ENCODE measurements at regions not wholly inside any gene's neighbourhood (a gene's known extent, or its start where the extent isn't known, plus 50 kb on each side); places are given as distances from the start of the nearest gene placed in this dataset.
"Not testable (repeated sequence)": the region's sequence is repeated elsewhere in the genome, so short reads cannot be mapped to it uniquely, and the experiment has no call there.

GRCh38 chr16:16930309-16931000 is 540.3 kb downstream of the XYLT1 start:
- no peaks in the 10 kb centered on the region for H3K36me3 ChIP-seq (ENCODE audit: low read length)
- H3K4me3 ChIP-seq (ENCODE audit: insufficient read depth, low read length, poor library complexity, severe bottlenecking) = no peak overlapping the region
- no peaks in the 10 kb centered on the region for H3K9me3 ChIP-seq (ENCODE audit: insufficient read depth, low read length)
- no peaks in the 10 kb centered on the region for H3F3A ChIP-seq (ENCODE audit: insufficient read depth)
- H2AFZ ChIP-seq (ENCODE audit: low read depth, low read length, severe bottlenecking) = no peak overlapping the region
- no peaks in the 10 kb centered on the region for H3K79me2 ChIP-seq (ENCODE audit: insufficient read depth, low read length)
- no peak overlapping the region for H3K4me2 ChIP-seq (ENCODE audit: low read depth, low read length, poor library complexity, severe bottlenecking)
- no peak overlapping the region for H3K27ac ChIP-seq (ENCODE audit: low read depth, low read length)
- no peak for TF ChIP-seq EZH2phosphoT487 (conservative IDR thresholded peaks at IDR 0.05; ENCODE audit: low read length)
- no peak for TF ChIP-seq CTCF (IDR thresholded peaks at IDR 0.05; ENCODE audit: insufficient read depth, low read length, poor library complexity, severe bottlenecking)
- H3K27me3 ChIP-seq (ENCODE audit: low read length) = no peaks in the 10 kb centered on the region
- no peak overlapping the region for H3K9ac ChIP-seq (ENCODE audit: low read length)
- H4K20me1 ChIP-seq (ENCODE audit: low read depth, low read length) = no peaks in the 10 kb centered on the region
- no peaks in the 10 kb centered on the region for H3K9me2 ChIP-seq (replicated peaks; ENCODE audit: insufficient read depth, low read length)

GRCh38 chr16:16933861-16934260 is 536.9 kb downstream of the XYLT1 start:
- no peak for TF ChIP-seq EZH2phosphoT487 (conservative IDR thresholded peaks at IDR 0.05; ENCODE audit: low read length)
- no peak for TF ChIP-seq CTCF (IDR thresholded peaks at IDR 0.05; ENCODE audit: insufficient read depth, low read length, poor library complexity, severe bottlenecking)
- no peak overlapping the region for H2AFZ ChIP-seq (ENCODE audit: low read depth, low read length, severe bottlenecking)
- no peak overlapping the region for H3K4me2 ChIP-seq (ENCODE audit: low read depth, low read length, poor library complexity, severe bottlenecking)

GRCh38 chr16:16934660-16935059 is 536.1 kb downstream of the XYLT1 start:
- H3K79me2 ChIP-seq (ENCODE audit: insufficient read depth, low read length) = no peaks in the 10 kb centered on the region
- H3K4me2 ChIP-seq (ENCODE audit: low read depth, low read length, poor library complexity, severe bottlenecking) = no peak overlapping the region
- H4K20me1 ChIP-seq (ENCODE audit: low read depth, low read length) = no peaks in the 10 kb centered on the region
- H3K27me3 ChIP-seq (ENCODE audit: low read length) = no peaks in the 10 kb centered on the region
- no peaks in the 10 kb centered on the region for H3K9me2 ChIP-seq (replicated peaks; ENCODE audit: insufficient read depth, low read length)
- H3K27ac ChIP-seq (ENCODE audit: low read depth, low read length) = no peak overlapping the region
- no peaks in the 10 kb centered on the region for H3K9me3 ChIP-seq (ENCODE audit: insufficient read depth, low read length)
- no peaks in the 10 kb centered on the region for H3K36me3 ChIP-seq (ENCODE audit: low read length)
- H3K4me3 ChIP-seq (ENCODE audit: insufficient read depth, low read length, poor library complexity, severe bottlenecking) = no peak overlapping the region
- no peak overlapping the region for H3K9ac ChIP-seq (ENCODE audit: low read length)
- TF ChIP-seq CTCF (IDR thresholded peaks at IDR 0.05; ENCODE audit: insufficient read depth, low read length, poor library complexity, severe bottlenecking) = no peak
- no peak for TF ChIP-seq EZH2phosphoT487 (conservative IDR thresholded peaks at IDR 0.05; ENCODE audit: low read length)
- no peak overlapping the region for H2AFZ ChIP-seq (ENCODE audit: low read depth, low read length, severe bottlenecking)
- no peaks in the 10 kb centered on the region for H3F3A ChIP-seq (ENCODE audit: insufficient read depth)

More at GRCh38 chr16:16933861-16934260, 536.9 kb downstream of the XYLT1 start:
- Histone ChIP-seq H3K27ac (ENCODE audit: low read depth, low read length) (no peak overlapping the region), H3K36me3 (ENCODE audit: low read length) (no peaks in the 10 kb centered on the region), H3K9ac (ENCODE audit: low read length) (no peak overlapping the region), H3K27me3 (ENCODE audit: low read length) (no peaks in the 10 kb centered on the region), H3F3A (ENCODE audit: insufficient read depth) (no peaks in the 10 kb centered on the region), H3K9me3 (ENCODE audit: insufficient read depth, low read length) (no peaks in the 10 kb centered on the region), H3K9me2 (replicated peaks; ENCODE audit: insufficient read depth, low read length) (no peaks in the 10 kb centered on the region), H3K4me3 (ENCODE audit: insufficient read depth, low read length, poor library complexity, severe bottlenecking) (no peak overlapping the region), H4K20me1 (ENCODE audit: low read depth, low read length) (no peaks in the 10 kb centered on the region), H3K79me2 (ENCODE audit: insufficient read depth, low read length) (no peaks in the 10 kb centered on the region)

- not testable (repeated sequence) for H3K9ac ChIP-seq (ENCODE audit: low read length); H3K27ac ChIP-seq (ENCODE audit: low read depth, low read length); H3K4me2 ChIP-seq (ENCODE audit: low read depth, low read length, poor library complexity, severe bottlenecking); H2AFZ ChIP-seq (ENCODE audit: low read depth, low read length, severe bottlenecking); H3K27me3 ChIP-seq (ENCODE audit: low read length); H3K9me3 ChIP-seq (ENCODE audit: insufficient read depth, low read length); H3K4me3 ChIP-seq (ENCODE audit: insufficient read depth, low read length, poor library complexity, severe bottlenecking); H3K9me2 ChIP-seq (replicated peaks; ENCODE audit: insufficient read depth, low read length); H3F3A ChIP-seq (ENCODE audit: insufficient read depth); H3K79me2 ChIP-seq (ENCODE audit: insufficient read depth, low read length); H4K20me1 ChIP-seq (ENCODE audit: low read depth, low read length); H3K36me3 ChIP-seq (ENCODE audit: low read length)
These were observed 534.9 kb downstream of the XYLT1 start for GRCh38 chr16:16935909-16936308.

Data from SU-DHL-6 (cell line).